ENCODE measurements at regions not wholly inside any gene's neighbourhood (a gene's known extent, or its start where the extent isn't known, plus 50 kb on each side); places are given as distances from the start of the nearest gene placed in this dataset.

- Histone ChIP-seq H3K27me3 (ENCODE audit: insufficient read depth, insufficient read length) (no peaks in the 10 kb centered on the region), H3K36me3 (ENCODE audit: insufficient read depth, insufficient read length, low read length) (no peaks in the 10 kb centered on the region), H3K9ac (ENCODE audit: insufficient read length, low read depth) (no peak overlapping the region), H3K9me3 (ENCODE audit: insufficient read depth, low read length) (no peaks in the 10 kb centered on the region), H3K4me3 (ENCODE audit: insufficient read length, low read depth) (no peak overlapping the region), H3K4me1 (ENCODE audit: insufficient read depth, insufficient read length) (no peaks in the 10 kb centered on the region)
- TF ChIP-seq SUZ12 (IDR thresholded peaks at IDR 0.05; ENCODE audit: extremely low read depth, insufficient read depth, insufficient read length) (no peak), ZNF274 (IDR thresholded peaks at IDR 0.05; ENCODE audit: low read depth, low read length) (no peak), YY1 (IDR thresholded peaks at IDR 0.05; ENCODE audit: insufficient read depth, insufficient read length) (no peak)
- DNase-seq (ENCODE audit: low read depth, low spot score) = no peak
Observed at GRCh38 chr11:81432333-81432732, 1301.3 kb downstream of the FAM181B start.

- no peaks in the 10 kb centered on the region for H3K27me3 ChIP-seq (ENCODE audit: insufficient read depth, insufficient read length)
- no peak overlapping the region for H3K4me3 ChIP-seq (ENCODE audit: insufficient read length, low read depth)
- no peaks in the 10 kb centered on the region for H3K4me1 ChIP-seq (ENCODE audit: insufficient read depth, insufficient read length)
- TF ChIP-seq YY1 (IDR thresholded peaks at IDR 0.05; ENCODE audit: insufficient read depth, insufficient read length) = no peak
- TF ChIP-seq SUZ12 (IDR thresholded peaks at IDR 0.05; ENCODE audit: extremely low read depth, insufficient read depth, insufficient read length) = no peak
- TF ChIP-seq ZNF274 (IDR thresholded peaks at IDR 0.05; ENCODE audit: low read depth, low read length) = no peak
- H3K36me3 ChIP-seq (ENCODE audit: insufficient read depth, insufficient read length, low read length) = no peaks in the 10 kb centered on the region
- no peak for DNase-seq (ENCODE audit: low read depth, low spot score)
- no peak overlapping the region for H3K9ac ChIP-seq (ENCODE audit: insufficient read length, low read depth)
- H3K9me3 ChIP-seq (ENCODE audit: insufficient read depth, low read length) = no peaks in the 10 kb centered on the region
Observed at GRCh38 chr11:81424822-81425221, 1308.8 kb downstream of the FAM181B start.

GRCh38 chr11:81422402-81422801 lies 1311.3 kb downstream of the FAM181B start:
- Histone ChIP-seq H3K4me1 (ENCODE audit: insufficient read depth, insufficient read length) (no peaks in the 10 kb centered on the region), H3K27me3 (ENCODE audit: insufficient read depth, insufficient read length) (no peaks in the 10 kb centered on the region), H3K9ac (ENCODE audit: insufficient read length, low read depth) (no peak overlapping the region), H3K4me3 (ENCODE audit: insufficient read length, low read depth) (no peak overlapping the region), H3K9me3 (ENCODE audit: insufficient read depth, low read length) (no peaks in the 10 kb centered on the region), H3K36me3 (ENCODE audit: insufficient read depth, insufficient read length, low read length) (no peaks in the 10 kb centered on the region)
- DNase-seq (ENCODE audit: low read depth, low spot score) = no peak
- TF ChIP-seq ZNF274 (IDR thresholded peaks at IDR 0.05; ENCODE audit: low read depth, low read length) = no peak
- TF ChIP-seq YY1 (IDR thresholded peaks at IDR 0.05; ENCODE audit: insufficient read depth, insufficient read length) = no peak
- no peak for TF ChIP-seq SUZ12 (IDR thresholded peaks at IDR 0.05; ENCODE audit: extremely low read depth, insufficient read depth, insufficient read length)

GRCh38 chr11:81421251-81421860 lies 1312.3 kb downstream of the FAM181B start:
- no peak for TF ChIP-seq ZNF274 (IDR thresholded peaks at IDR 0.05; ENCODE audit: low read depth, low read length)
- no peak for TF ChIP-seq SUZ12 (IDR thresholded peaks at IDR 0.05; ENCODE audit: extremely low read depth, insufficient read depth, insufficient read length)
- TF ChIP-seq YY1 (IDR thresholded peaks at IDR 0.05; ENCODE audit: insufficient read depth, insufficient read length) = no peak
- H3K36me3 ChIP-seq (ENCODE audit: insufficient read depth, insufficient read length, low read length) = no peaks in the 10 kb centered on the region
- no peaks in the 10 kb centered on the region for H3K27me3 ChIP-seq (ENCODE audit: insufficient read depth, insufficient read length)
- no peak overlapping the region for H3K4me3 ChIP-seq (ENCODE audit: insufficient read length, low read depth)
- no peaks in the 10 kb centered on the region for H3K4me1 ChIP-seq (ENCODE audit: insufficient read depth, insufficient read length)
- H3K9me3 ChIP-seq (ENCODE audit: insufficient read depth, low read length) = no peaks in the 10 kb centered on the region
- no peak overlapping the region for H3K9ac ChIP-seq (ENCODE audit: insufficient read length, low read depth)
- peak; percentile 79 for DNase-seq (ENCODE audit: low read depth, low spot score)

GRCh38 chr11:81420668-81421250 lies 1312.9 kb downstream of the FAM181B start:
- Histone ChIP-seq H3K36me3 (ENCODE audit: insufficient read depth, insufficient read length, low read length) (no peaks in the 10 kb centered on the region), H3K9ac (ENCODE audit: insufficient read length, low read depth) (no peak overlapping the region), H3K4me3 (ENCODE audit: insufficient read length, low read depth) (no peak overlapping the region), H3K4me1 (ENCODE audit: insufficient read depth, insufficient read length) (no peaks in the 10 kb centered on the region), H3K9me3 (ENCODE audit: insufficient read depth, low read length) (no peaks in the 10 kb centered on the region), H3K27me3 (ENCODE audit: insufficient read depth, insufficient read length) (no peaks in the 10 kb centered on the region)
- TF ChIP-seq ZNF274 (IDR thresholded peaks at IDR 0.05; ENCODE audit: low read depth, low read length) (no peak), SUZ12 (IDR thresholded peaks at IDR 0.05; ENCODE audit: extremely low read depth, insufficient read depth, insufficient read length) (no peak), YY1 (IDR thresholded peaks at IDR 0.05; ENCODE audit: insufficient read depth, insufficient read length) (no peak)
- peak; percentile 30 for DNase-seq (ENCODE audit: low read depth, low spot score)

- DNase-seq (ENCODE audit: low read depth, low spot score) = no peak
- TF ChIP-seq ZNF274 (IDR thresholded peaks at IDR 0.05; ENCODE audit: low read depth, low read length) (no peak), SUZ12 (IDR thresholded peaks at IDR 0.05; ENCODE audit: extremely low read depth, insufficient read depth, insufficient read length) (no peak), YY1 (IDR thresholded peaks at IDR 0.05; ENCODE audit: insufficient read depth, insufficient read length) (no peak)
- H3K4me3 ChIP-seq (ENCODE audit: insufficient read length, low read depth) = no peak overlapping the region
- H3K27me3 ChIP-seq (ENCODE audit: insufficient read depth, insufficient read length) = no peaks in the 10 kb centered on the region
- H3K9ac ChIP-seq (ENCODE audit: insufficient read length, low read depth) = no peak overlapping the region
- no peaks in the 10 kb centered on the region for H3K36me3 ChIP-seq (ENCODE audit: insufficient read depth, insufficient read length, low read length)
- H3K9me3 ChIP-seq (ENCODE audit: insufficient read depth, low read length) = no peaks in the 10 kb centered on the region
- H3K4me1 ChIP-seq (ENCODE audit: insufficient read depth, insufficient read length) = no peaks in the 10 kb centered on the region
Observed at GRCh38 chr11:81397316-81397715, 1336.3 kb downstream of the FAM181B start.

GRCh38 chr11:81394311-81394710 lies 1339.4 kb downstream of the FAM181B start:
- Histone ChIP-seq H3K9ac (ENCODE audit: insufficient read length, low read depth) (no peak overlapping the region), H3K36me3 (ENCODE audit: insufficient read depth, insufficient read length, low read length) (no peaks in the 10 kb centered on the region), H3K27me3 (ENCODE audit: insufficient read depth, insufficient read length) (no peaks in the 10 kb centered on the region), H3K4me1 (ENCODE audit: insufficient read depth, insufficient read length) (no peaks in the 10 kb centered on the region), H3K4me3 (ENCODE audit: insufficient read length, low read depth) (no peak overlapping the region), H3K9me3 (ENCODE audit: insufficient read depth, low read length) (no peaks in the 10 kb centered on the region)
- TF ChIP-seq ZNF274 (IDR thresholded peaks at IDR 0.05; ENCODE audit: low read depth, low read length) = no peak
- no peak for TF ChIP-seq YY1 (IDR thresholded peaks at IDR 0.05; ENCODE audit: insufficient read depth, insufficient read length)
- TF ChIP-seq SUZ12 (IDR thresholded peaks at IDR 0.05; ENCODE audit: extremely low read depth, insufficient read depth, insufficient read length) = no peak
- no peak for DNase-seq (ENCODE audit: low read depth, low spot score)
